ENCODE measurements at regions not wholly inside any gene's neighbourhood (a gene's known extent, or its start where the extent isn't known, plus 50 kb on each side); places are given as distances from the start of the nearest gene placed in this dataset.
"Not testable (repeated sequence)": the region's sequence is repeated elsewhere in the genome, so short reads cannot be mapped to it uniquely, and the experiment has no call there.

DNA sequence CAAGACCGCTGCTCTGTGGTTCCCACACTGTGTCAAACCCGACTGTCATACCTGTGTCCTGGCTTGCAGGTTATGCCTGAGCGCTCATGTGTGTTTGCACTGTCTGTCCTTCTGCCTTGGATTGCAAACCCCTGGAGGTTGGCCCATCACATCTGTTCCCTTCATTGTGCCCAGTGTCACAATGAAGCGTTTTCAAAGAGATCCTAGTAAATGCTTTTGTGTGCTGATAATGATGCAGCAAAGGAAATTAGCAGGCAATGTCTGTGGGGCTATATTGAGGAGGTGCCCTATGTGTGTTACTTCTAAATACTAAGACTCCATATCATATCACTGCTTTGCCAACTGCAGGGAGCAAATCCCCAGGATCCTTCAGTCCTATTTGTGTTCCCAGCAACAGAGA is 424.4 kb upstream of the NFIA start:
- DNase-seq: no peak
- intact Hi-C loops (cut with DNase I): no loop called here
- WGBS: 91% methylated on average over 4 of the region's 4 CpGs

DNA sequence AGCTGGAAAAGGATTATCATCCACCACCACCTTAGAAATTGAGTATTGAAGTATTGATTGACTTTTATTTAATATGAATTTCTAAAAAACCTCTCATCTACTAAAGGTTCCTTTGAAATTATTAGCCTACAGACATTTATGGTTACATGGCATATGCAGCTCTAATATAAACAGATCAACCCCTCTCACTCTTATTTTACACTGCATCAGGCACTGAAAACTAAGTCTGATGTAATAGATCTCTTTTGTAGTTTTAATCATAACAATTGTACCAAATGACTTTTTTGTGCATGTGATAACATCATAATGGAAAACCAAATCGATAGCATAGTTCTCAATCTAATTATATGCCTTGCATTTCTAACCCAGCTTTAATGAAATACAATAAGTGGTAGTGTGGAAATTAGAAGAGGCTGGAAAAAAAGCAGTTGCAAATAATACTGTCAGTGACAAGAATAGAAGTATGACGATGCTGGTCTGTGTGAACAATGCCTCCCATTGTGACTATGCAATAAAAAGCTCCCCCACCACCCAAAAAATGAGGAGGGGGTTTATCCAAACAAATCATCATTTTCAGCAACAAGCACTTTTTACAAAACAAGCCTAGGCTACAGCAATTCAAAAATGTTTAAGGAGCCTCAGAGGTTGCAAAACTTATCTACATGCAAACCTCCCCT is 426.5 kb upstream of the NFIA start:
- H3K27ac ChIP-seq (ENCODE audit: low read length): no peak overlapping the region
- no peaks in the 10 kb centered on the region for H3K9me3 ChIP-seq (ENCODE audit: control insufficient read depth, low read length)
- intact Hi-C loops (cut with DNase I): no loop called here
- 68% methylated on average over 2 of the region's 2 CpGs for WGBS
- no peaks in the 10 kb centered on the region for H3K27me3 ChIP-seq (ENCODE audit: control insufficient read depth, insufficient read depth)
- no peaks in the 10 kb centered on the region for H3K4me1 ChIP-seq (ENCODE audit: control insufficient read depth, insufficient read depth, low read length)
- DNase-seq (no peak), ATAC-seq (no peak)
- H3K4me3 ChIP-seq (ENCODE audit: low read length): no peak overlapping the region

More for the DNA sequence above, 424.4 kb upstream of the NFIA start:
- ATAC-seq: no peak
- Histone ChIP-seq H3K4me1 (ENCODE audit: control insufficient read depth, insufficient read depth, low read length) (no peaks in the 10 kb centered on the region), H3K27me3 (ENCODE audit: control insufficient read depth, insufficient read depth) (no peaks in the 10 kb centered on the region), H3K4me3 (ENCODE audit: low read length) (no peak overlapping the region), H3K9me3 (ENCODE audit: control insufficient read depth, low read length) (no peaks in the 10 kb centered on the region), H3K27ac (ENCODE audit: low read length) (no peak overlapping the region)

DNA sequence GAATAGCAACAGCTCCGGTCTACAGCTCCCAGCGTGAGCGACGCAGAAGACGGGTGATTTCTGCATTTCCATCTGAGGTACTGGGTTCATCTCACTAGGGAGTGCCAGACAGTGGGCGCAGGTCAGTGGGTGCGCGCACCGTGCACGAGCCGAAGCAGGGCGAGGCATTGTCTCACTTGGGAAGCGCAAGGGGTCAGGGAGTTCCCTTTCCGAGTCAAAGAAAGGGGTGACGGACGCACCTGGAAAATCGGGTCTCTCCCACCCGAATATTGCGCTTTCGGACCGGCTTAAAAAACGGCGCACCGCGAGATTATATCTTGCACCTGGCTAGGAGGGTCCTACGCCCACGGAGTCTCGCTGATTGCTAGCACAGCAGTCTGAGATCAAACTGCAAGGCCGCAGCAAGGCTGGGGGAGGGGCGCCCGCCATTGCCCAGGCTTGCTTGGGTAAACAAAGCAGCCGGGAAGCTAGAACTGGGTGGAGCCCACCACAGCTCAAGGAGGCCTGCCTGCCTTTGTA is 442.3 kb upstream of the NFIA start:
- DNase-seq; H3K9me3 ChIP-seq (ENCODE audit: control insufficient read depth, low read length); intact Hi-C loops (cut with DNase I); ATAC-seq; H3K27ac ChIP-seq (ENCODE audit: low read length); H3K27me3 ChIP-seq (ENCODE audit: control insufficient read depth, insufficient read depth); H3K4me1 ChIP-seq (ENCODE audit: control insufficient read depth, insufficient read depth, low read length); H3K4me3 ChIP-seq (ENCODE audit: low read length): not testable (repeated sequence)
- 91% methylated on average over 32 of the region's 32 CpGs for WGBS

- Histone ChIP-seq H3K4me1 (ENCODE audit: control insufficient read depth, insufficient read depth, low read length) (no peaks in the 10 kb centered on the region), H3K4me3 (ENCODE audit: low read length) (no peak overlapping the region), H3K9me3 (ENCODE audit: control insufficient read depth, low read length) (no peaks in the 10 kb centered on the region), H3K27ac (ENCODE audit: low read length) (no peak overlapping the region), H3K27me3 (ENCODE audit: control insufficient read depth, insufficient read depth) (no peaks in the 10 kb centered on the region)
- ATAC-seq: no peak
- intact Hi-C loops (cut with DNase I): no loop called here
- DNase-seq: no peak
Measured at GRCh38 chr1:60639287-60639686, 443.1 kb upstream of the NFIA start.

- no peaks in the 10 kb centered on the region for H3K27me3 ChIP-seq (ENCODE audit: control insufficient read depth, insufficient read depth)
- H3K4me1 ChIP-seq (ENCODE audit: control insufficient read depth, insufficient read depth, low read length): no peaks in the 10 kb centered on the region
- ATAC-seq (no peak), DNase-seq (no peak)
- H3K4me3 ChIP-seq (ENCODE audit: low read length): no peak overlapping the region
- 83% methylated on average over 1 of the region's 1 CpG for WGBS
- no peaks in the 10 kb centered on the region for H3K9me3 ChIP-seq (ENCODE audit: control insufficient read depth, low read length)
- intact Hi-C loops (cut with DNase I): no loop called here
- H3K27ac ChIP-seq (ENCODE audit: low read length): no peak overlapping the region
Measured at GRCh38 chr1:60637651-60638050, 444.7 kb upstream of the NFIA start.

DNA sequence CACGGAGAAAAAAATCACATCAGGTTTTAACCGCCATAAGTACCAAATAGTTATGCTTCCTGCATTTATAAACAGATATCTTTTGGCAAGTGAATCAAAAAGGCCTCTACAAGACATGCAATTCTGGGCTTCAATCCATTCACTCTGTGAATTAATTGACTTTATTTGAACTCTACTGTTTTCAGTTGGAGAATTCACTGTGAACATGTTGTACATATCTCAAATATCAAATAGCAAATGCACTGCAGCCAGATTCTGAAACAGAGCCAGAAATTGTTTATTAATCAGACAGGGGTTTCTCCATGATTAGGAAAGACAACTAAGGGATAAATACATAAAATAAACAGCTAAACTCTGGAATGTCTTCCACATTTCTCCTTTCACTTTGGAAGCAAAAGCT is 445.4 kb upstream of the NFIA start:
- no peak for ATAC-seq
- intact Hi-C loops (cut with DNase I): no loop called here
- Histone ChIP-seq H3K27ac (ENCODE audit: low read length) (no peak overlapping the region), H3K9me3 (ENCODE audit: control insufficient read depth, low read length) (no peaks in the 10 kb centered on the region), H3K27me3 (ENCODE audit: control insufficient read depth, insufficient read depth) (no peaks in the 10 kb centered on the region), H3K4me1 (ENCODE audit: control insufficient read depth, insufficient read depth, low read length) (no peaks in the 10 kb centered on the region), H3K4me3 (ENCODE audit: low read length) (no peak overlapping the region)
- 69% methylated on average over 2 of the region's 2 CpGs for WGBS
- no peak for DNase-seq

DNA sequence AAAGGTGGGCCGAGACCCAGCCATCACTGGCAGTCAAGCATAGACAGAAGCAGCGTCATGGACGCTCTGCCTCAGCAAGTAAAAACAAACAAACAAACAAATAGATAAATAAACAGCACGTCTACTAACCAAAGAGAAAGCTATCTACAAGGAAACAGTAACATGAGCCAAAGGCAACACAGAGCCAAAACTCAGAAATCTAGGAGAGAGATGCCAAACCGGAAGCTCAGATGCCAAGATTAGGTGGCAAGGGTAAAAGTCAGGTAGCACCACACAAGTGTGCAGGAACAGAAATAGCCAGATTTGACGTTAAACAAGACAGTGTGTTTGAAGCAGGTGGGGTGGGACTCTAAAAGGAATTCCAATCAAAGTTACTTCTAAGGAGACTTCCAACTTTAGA is 448.3 kb upstream of the NFIA start:
- DNase-seq: no peak
- Histone ChIP-seq H3K4me1 (ENCODE audit: control insufficient read depth, insufficient read depth, low read length) (no peaks in the 10 kb centered on the region), H3K27ac (ENCODE audit: low read length) (no peak overlapping the region), H3K4me3 (ENCODE audit: low read length) (no peak overlapping the region), H3K27me3 (ENCODE audit: control insufficient read depth, insufficient read depth) (no peaks in the 10 kb centered on the region), H3K9me3 (ENCODE audit: control insufficient read depth, low read length) (no peaks in the 10 kb centered on the region)
- intact Hi-C loops (cut with DNase I): no loop called here
- no peak for ATAC-seq
- WGBS: 74% methylated on average over 6 of the region's 6 CpGs

DNA sequence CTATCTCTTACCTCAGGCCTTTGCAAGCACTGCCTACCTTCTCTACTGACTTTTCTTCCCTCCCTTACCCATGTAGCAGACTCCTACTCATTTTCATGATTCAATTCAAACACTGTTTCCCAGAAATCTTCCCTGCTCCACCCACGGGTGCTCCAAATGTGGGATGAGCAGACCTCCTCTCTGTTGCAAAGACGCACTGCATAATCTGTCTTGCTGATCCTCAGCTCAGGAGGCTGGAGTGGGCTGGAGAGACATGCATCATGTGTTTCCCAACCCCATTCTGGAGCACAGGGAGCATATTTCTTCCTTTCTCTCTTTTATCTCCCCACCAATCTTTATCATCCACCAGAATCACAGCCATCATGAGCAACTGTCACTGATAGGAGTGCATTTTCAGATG is 459.9 kb upstream of the NFIA start:
- Histone ChIP-seq H3K4me1 (ENCODE audit: control insufficient read depth, insufficient read depth, low read length) (no peaks in the 10 kb centered on the region), H3K4me3 (ENCODE audit: low read length) (no peak overlapping the region), H3K9me3 (ENCODE audit: control insufficient read depth, low read length) (no peaks in the 10 kb centered on the region), H3K27me3 (ENCODE audit: control insufficient read depth, insufficient read depth) (no peaks in the 10 kb centered on the region), H3K27ac (ENCODE audit: low read length) (no peak overlapping the region)
- 75% methylated on average over 2 of the region's 2 CpGs for WGBS
- ATAC-seq: no peak
- intact Hi-C loops (cut with DNase I): no loop called here
- no peak for DNase-seq

DNA sequence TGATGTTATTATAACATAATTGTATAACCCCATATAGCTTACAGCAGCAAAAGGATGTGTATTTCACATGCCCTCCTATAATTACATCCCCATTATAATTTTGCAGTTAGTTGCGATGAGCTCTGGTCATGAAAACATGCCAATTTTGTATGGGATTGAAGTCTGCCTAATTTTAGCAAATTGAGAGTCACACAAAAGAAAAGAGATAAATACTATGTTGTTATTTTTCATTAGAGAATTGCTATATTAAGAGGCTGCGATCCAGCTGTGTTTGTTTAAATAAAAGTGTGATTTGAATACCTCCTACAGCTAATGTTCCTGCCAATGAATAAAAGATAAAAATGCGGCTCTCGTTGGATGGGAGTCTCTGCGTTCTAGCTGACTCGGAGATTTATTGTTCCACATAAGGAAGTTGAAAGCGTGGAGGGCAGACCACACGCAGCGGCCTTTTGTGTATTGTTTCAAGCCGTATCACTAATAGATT is 461.0 kb upstream of the NFIA start:
- H3K4me1 ChIP-seq (ENCODE audit: control insufficient read depth, insufficient read depth, low read length): no peaks in the 10 kb centered on the region
- H3K9me3 ChIP-seq (ENCODE audit: control insufficient read depth, low read length): no peaks in the 10 kb centered on the region
- intact Hi-C loops (cut with DNase I): no loop called here
- peak overlapping the region; percentile 20 for H3K4me3 ChIP-seq (ENCODE audit: low read length)
- ATAC-seq: peak; percentile 51 to 81
- H3K27ac ChIP-seq (ENCODE audit: low read length): no peak overlapping the region
- DNase-seq: peak; percentile 15 to 40 (median 22)
- no peaks in the 10 kb centered on the region for H3K27me3 ChIP-seq (ENCODE audit: control insufficient read depth, insufficient read depth)
- 23% methylated on average over 10 of the region's 10 CpGs for WGBS

DNA sequence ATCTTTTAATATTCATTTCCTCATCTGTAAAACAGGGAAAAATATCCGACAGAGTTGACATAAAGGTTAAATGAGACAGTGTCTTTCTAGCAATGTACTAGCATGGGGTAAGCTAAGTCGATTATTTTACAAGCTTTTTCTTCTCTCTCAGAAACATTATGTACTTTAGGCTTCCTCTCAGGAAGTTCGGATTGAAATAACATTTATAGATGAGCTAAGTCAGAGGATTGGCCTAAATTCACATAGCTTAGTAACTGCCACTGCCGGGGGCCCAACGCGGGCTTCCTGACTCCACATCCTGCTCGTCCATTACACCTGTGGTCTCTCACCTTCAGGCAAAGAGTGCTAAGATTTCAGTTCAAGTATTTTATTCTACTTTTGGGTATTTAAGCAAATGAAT is 462.3 kb upstream of the NFIA start:
- DNase-seq: peak in 2 of 3 donors; percentile 23 to 46

DNA sequence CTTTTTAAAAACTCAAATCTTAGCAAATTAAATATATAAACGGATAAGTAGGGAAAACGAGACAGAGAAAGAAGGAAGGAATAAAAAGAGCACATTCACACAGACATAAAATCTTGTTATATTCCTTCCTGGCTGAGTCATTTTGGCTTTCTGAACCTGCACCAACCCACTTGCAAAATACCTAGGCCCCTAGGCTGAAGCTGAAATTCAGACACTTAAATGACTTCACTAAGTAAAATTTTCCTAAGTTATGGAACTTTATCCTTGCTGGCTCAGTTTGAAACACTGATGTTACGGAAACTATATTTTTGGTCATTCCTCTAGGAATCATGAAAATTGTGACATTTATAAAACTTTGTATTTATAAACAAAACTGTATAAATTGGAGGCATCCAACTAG is 462.8 kb upstream of the NFIA start:
- no peak overlapping the region for H3K4me3 ChIP-seq (ENCODE audit: low read length)
- DNase-seq (no peak), ATAC-seq (no peak)
- H3K9me3 ChIP-seq (ENCODE audit: control insufficient read depth, low read length): no peaks in the 10 kb centered on the region
- no peaks in the 10 kb centered on the region for H3K27me3 ChIP-seq (ENCODE audit: control insufficient read depth, insufficient read depth)
- intact Hi-C loops (cut with DNase I): no loop called here
- WGBS: 83% methylated on average over 3 of the region's 3 CpGs
- no peak overlapping the region for H3K27ac ChIP-seq (ENCODE audit: low read length)
- no peaks in the 10 kb centered on the region for H3K4me1 ChIP-seq (ENCODE audit: control insufficient read depth, insufficient read depth, low read length)

More for the DNA sequence above, 462.3 kb upstream of the NFIA start:
- no peak overlapping the region for H3K27ac ChIP-seq (ENCODE audit: low read length)
- intact Hi-C loops (cut with DNase I): no loop called here
- no peaks in the 10 kb centered on the region for H3K27me3 ChIP-seq (ENCODE audit: control insufficient read depth, insufficient read depth)
- ATAC-seq: peak; percentile 33 to 65
- H3K4me3 ChIP-seq (ENCODE audit: low read length): no peak overlapping the region
- no peaks in the 10 kb centered on the region for H3K9me3 ChIP-seq (ENCODE audit: control insufficient read depth, low read length)
- 44% methylated on average over 7 of the region's 7 CpGs for WGBS
- H3K4me1 ChIP-seq (ENCODE audit: control insufficient read depth, insufficient read depth, low read length): no peaks in the 10 kb centered on the region

GRCh38 chr1:60615666-60616065 is 466.7 kb upstream of the NFIA start:
- no peaks in the 10 kb centered on the region for H3K27me3 ChIP-seq (ENCODE audit: control insufficient read depth, insufficient read depth)
- 88% methylated on average over 3 of the region's 3 CpGs for WGBS
- no peak overlapping the region for H3K4me3 ChIP-seq (ENCODE audit: low read length)
- DNase-seq (no peak), ATAC-seq (no peak)
- H3K4me1 ChIP-seq (ENCODE audit: control insufficient read depth, insufficient read depth, low read length): no peaks in the 10 kb centered on the region
- H3K9me3 ChIP-seq (ENCODE audit: control insufficient read depth, low read length): no peaks in the 10 kb centered on the region
- H3K27ac ChIP-seq (ENCODE audit: low read length): no peak overlapping the region
- intact Hi-C loops (cut with DNase I): no loop called here
